PC-3 (cell line): ENCODE measurements at regions not wholly inside any gene's neighbourhood (a gene's known extent, or its start where the extent isn't known, plus 50 kb on each side); places are given as distances from the start of the nearest gene placed in this dataset.

ENCODE experiments used
- ATAC-seq: fragments of 200-7000 bp; cut with Tn5 transposase; 2 replicates; pipeline ENCODE4 v1.9.1; 2020; ENCODE audit warnings: mild to moderate bottlenecking, moderate library complexity
- BruUV-seq: library from RNA; stranded (reverse); fragments of 400-500 nt; replicated peaks from 2 replicates; lab custom pipeline; 2021; lab: Mats Ljungman, UMichigan
- CTCF ChIA-PET: fragments of 300-600 bp; sonication (Branson Sonifier 250); formaldehyde crosslinking; loops from one replicate; lab custom pipeline; 2022; ENCODE audit warnings: antibody characterized with exemption; lab: Charles Lee
- POLR2A ChIA-PET: fragments of 300-600 bp; sonication (Branson Sonifier 250); formaldehyde crosslinking; loops from one replicate; lab custom pipeline; 2022; ENCODE audit warnings: antibody characterized with exemption; ENCODE audit not compliant: unreplicated experiment; lab: Charles Lee
- DNase-seq: peaks from one replicate; pipeline ENCODE4 v3.0.0-alpha.2; 2015
- H2AFZ ChIP-seq: fragments of 300-600 bp; sonication (generic); 2 replicates; pipeline ENCODE4 v1.6.0; 2016; ENCODE audit warnings: antibody characterized with exemption, low read length
- H3F3A ChIP-seq: fragments of 300-600 bp; sonication (generic); one replicate; pipeline ENCODE4 v1.6.0; 2017; ENCODE audit warnings: antibody characterized with exemption, low read length, control low read depth, mild to moderate bottlenecking; ENCODE audit not compliant: unreplicated experiment
- H3K27ac ChIP-seq: fragments of 300-600 bp; sonication (generic); 2 replicates; pipeline ENCODE4 v1.5.1; 2016; ENCODE audit warnings: mild to moderate bottlenecking, low read length
- H3K27me3 ChIP-seq: fragments of 300-600 bp; sonication (generic); 2 replicates; pipeline ENCODE4 v1.6.1; 2016; ENCODE audit warnings: low read length, mixed read lengths
- H3K36me3 ChIP-seq: fragments of 300-600 bp; sonication (generic); 2 replicates; pipeline ENCODE4 v1.6.1; 2016; ENCODE audit warnings: low read depth, mixed run types, low read length, mixed read lengths
- H3K4me1 ChIP-seq: fragments of 300-600 bp; sonication (generic); 2 replicates; pipeline ENCODE4 v1.5.1; 2016; ENCODE audit warnings: low read length; ENCODE audit not compliant: insufficient read depth
- H3K4me2 ChIP-seq: fragments of 300-600 bp; sonication (generic); 2 replicates; pipeline ENCODE4 v1.6.0; 2016; ENCODE audit warnings: low read length
- H3K4me3 ChIP-seq: fragments of 300-600 bp; sonication (generic); 2 replicates; pipeline ENCODE4 v1.5.1; 2016; ENCODE audit warnings: mild to moderate bottlenecking, low read length, mixed read lengths
- H3K79me2 ChIP-seq: fragments of 300-600 bp; sonication (generic); 2 replicates; pipeline ENCODE4 v1.6.1; 2017; ENCODE audit warnings: low read length, mixed read lengths
- H3K9ac ChIP-seq: fragments of 300-600 bp; sonication (generic); 2 replicates; pipeline ENCODE4 v1.6.0; 2016; ENCODE audit warnings: mild to moderate bottlenecking, low read length
- H3K9me2 ChIP-seq: fragments of 300-600 bp; sonication (generic); replicated peaks from 2 replicates; pipeline ENCODE4 v1.6.1; 2016; ENCODE audit warnings: mixed run types, low read length, mixed read lengths
- H3K9me3 ChIP-seq: fragments of 300-600 bp; sonication (generic); 2 replicates; pipeline ENCODE4 v1.6.1; 2016; ENCODE audit warnings: low read length, mixed read lengths
- H4K20me1 ChIP-seq: fragments of 300-600 bp; sonication (generic); 2 replicates; pipeline ENCODE4 v1.6.1; 2016; ENCODE audit warnings: low read length, mixed read lengths
- CTCF ChIP-seq: fragments of 300-600 bp; sonication (generic); conservative IDR thresholded peaks from 2 replicates; pipeline ENCODE4 v1.5.1; 2017; ENCODE audit warnings: antibody characterized with exemption, low read depth, mild to moderate bottlenecking, low read length
- EZH2 ChIP-seq: fragments of 300-600 bp; sonication (generic); IDR thresholded peaks from one replicate; pipeline ENCODE4 v1.6.1; 2017; ENCODE audit warnings: antibody characterized with exemption, mild to moderate bottlenecking, low read length; ENCODE audit not compliant: unreplicated experiment
- EZH2phosphoT487 ChIP-seq: fragments of 300-600 bp; sonication (generic); IDR thresholded peaks from 2 replicates; pipeline ENCODE4 v1.6.1; 2018; ENCODE audit warnings: mild to moderate bottlenecking, antibody characterized with exemption, low read length, borderline replicate concordance
- intact Hi-C: fragments of 100-400 bp; cut with micrococcal nuclease; formaldehyde crosslinking; loops from 2 replicates; pipeline ENCODE4 v1.9.0; 2023

GRCh38 chr16:9152649-9153501 is 61.4 kb downstream of the HAPSTR1 start:
- intact Hi-C loops: no loop called here
- H3K79me2 ChIP-seq: no peaks in the 10 kb centered on the region
- no peaks in the 10 kb centered on the region for H3K9me2 ChIP-seq
- no peak overlapping the region for H3K9ac ChIP-seq
- H3K27me3 ChIP-seq: peaks cover 7% of the 10 kb centered on the region
- TF ChIP-seq CTCF (no peak), EZH2phosphoT487 (no peak), EZH2 (no peak)
- no peak for ATAC-seq
- no peak overlapping the region for H3K4me3 ChIP-seq
- H2AFZ ChIP-seq: no peak overlapping the region
- no peaks in the 10 kb centered on the region for H4K20me1 ChIP-seq
- H3F3A ChIP-seq: no peaks in the 10 kb centered on the region
- no peak overlapping the region for H3K4me2 ChIP-seq
- H3K36me3 ChIP-seq: no peaks in the 10 kb centered on the region
- DNase-seq: no peak
- H3K4me1 ChIP-seq: no peaks in the 10 kb centered on the region
- no peaks in the 10 kb centered on the region for H3K9me3 ChIP-seq
- H3K27ac ChIP-seq: no peak overlapping the region
- CTCF ChIA-PET: no interaction called here
- BruUV-seq: no TSS peak
- POLR2A ChIA-PET: interaction anchor here (0.6 kb wide), 1 partner anchor 343 kb away, joined by 3 read pairs; no protein-coding TSS in a partner anchor

GRCh38 chr16:9153502-9153864 is 62.0 kb downstream of the HAPSTR1 start:
- no peaks in the 10 kb centered on the region for H3K36me3 ChIP-seq
- CTCF ChIA-PET: no interaction called here
- H3K9me2 ChIP-seq: no peaks in the 10 kb centered on the region
- H3K4me2 ChIP-seq: no peak overlapping the region
- no peaks in the 10 kb centered on the region for H3F3A ChIP-seq
- H3K79me2 ChIP-seq: no peaks in the 10 kb centered on the region
- TF ChIP-seq EZH2 (no peak), EZH2phosphoT487 (no peak), CTCF (no peak)
- peaks cover 7% of the 10 kb centered on the region for H3K27me3 ChIP-seq
- H4K20me1 ChIP-seq: no peaks in the 10 kb centered on the region
- intact Hi-C loops: no loop called here
- H3K27ac ChIP-seq: no peak overlapping the region
- ATAC-seq (no peak), DNase-seq (no peak)
- no peak overlapping the region for H3K4me3 ChIP-seq
- H3K9ac ChIP-seq: no peak overlapping the region
- H3K9me3 ChIP-seq: no peaks in the 10 kb centered on the region
- BruUV-seq: no TSS peak
- H2AFZ ChIP-seq: no peak overlapping the region
- POLR2A ChIA-PET: no interaction called here
- H3K4me1 ChIP-seq: no peaks in the 10 kb centered on the region
